Transverse colon (tissue), 3 donors: ENCODE measurements at regions not wholly inside any gene's neighbourhood (a gene's known extent, or its start where the extent isn't known, plus 50 kb on each side); places are given as distances from the start of the nearest gene placed in this dataset.

Experiments used
- EP300 ChIP-seq: sonication (generic); formaldehyde crosslinking; IDR thresholded peaks from one replicate; pipeline ENCODE4 v1.6.1; 2017; ENCODE audit warnings: antibody characterized with exemption, low read depth
- POLR2A ChIP-seq: fragments of 450-650 bp; IDR thresholded peaks from one replicate; pipeline ENCODE4 v1.6.1; 2016; ENCODE audit warnings: antibody characterized with exemption, mild to moderate bottlenecking, moderate library complexity
- TF ChIP-seq, protein P1 (sequence below), 5 experiments: fragments of 200-600 bp in 3 of 5; fragments of 450-650 bp in 2 of 5; sonication (generic) in 3 of 5; IDR thresholded peaks; 1 replicate in 2 of 5; 2 replicates in 3 of 5; pipeline ENCODE4 v1.5.1; 2016 to 2017; ENCODE audit warnings: antibody characterized with exemption in 5 of 5, inconsistent platforms in 3 of 5, mild to moderate bottlenecking in 2 of 5, moderate library complexity in 1 of 5

DNA sequence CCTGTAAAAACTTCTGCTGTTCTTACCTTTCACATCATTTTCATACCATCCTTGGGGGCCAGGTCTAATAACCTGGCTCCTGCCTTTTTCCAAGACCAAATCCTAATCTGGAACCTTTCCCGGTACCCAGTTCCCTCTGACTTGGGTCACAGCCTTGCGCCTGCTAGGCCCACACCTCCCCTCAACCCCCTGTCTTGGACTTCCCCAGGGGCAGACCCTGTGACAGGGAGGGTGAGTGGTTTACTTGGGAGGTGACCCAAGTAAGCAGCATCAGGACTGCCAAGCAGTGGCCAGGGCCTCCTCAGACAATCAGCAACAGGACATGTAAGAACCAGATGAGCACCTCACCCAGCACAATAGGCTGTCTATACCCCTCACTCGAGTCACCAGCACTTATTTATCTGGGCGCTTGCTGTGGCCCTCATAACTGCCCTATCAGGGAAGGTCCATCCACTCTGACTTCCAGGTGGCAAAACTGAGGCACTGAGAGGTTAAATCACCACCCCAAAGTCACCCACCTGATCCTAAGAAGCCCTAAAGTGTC lies 124.7 kb downstream of the MATN1 start:
- TF ChIP-seq, protein P1, sequence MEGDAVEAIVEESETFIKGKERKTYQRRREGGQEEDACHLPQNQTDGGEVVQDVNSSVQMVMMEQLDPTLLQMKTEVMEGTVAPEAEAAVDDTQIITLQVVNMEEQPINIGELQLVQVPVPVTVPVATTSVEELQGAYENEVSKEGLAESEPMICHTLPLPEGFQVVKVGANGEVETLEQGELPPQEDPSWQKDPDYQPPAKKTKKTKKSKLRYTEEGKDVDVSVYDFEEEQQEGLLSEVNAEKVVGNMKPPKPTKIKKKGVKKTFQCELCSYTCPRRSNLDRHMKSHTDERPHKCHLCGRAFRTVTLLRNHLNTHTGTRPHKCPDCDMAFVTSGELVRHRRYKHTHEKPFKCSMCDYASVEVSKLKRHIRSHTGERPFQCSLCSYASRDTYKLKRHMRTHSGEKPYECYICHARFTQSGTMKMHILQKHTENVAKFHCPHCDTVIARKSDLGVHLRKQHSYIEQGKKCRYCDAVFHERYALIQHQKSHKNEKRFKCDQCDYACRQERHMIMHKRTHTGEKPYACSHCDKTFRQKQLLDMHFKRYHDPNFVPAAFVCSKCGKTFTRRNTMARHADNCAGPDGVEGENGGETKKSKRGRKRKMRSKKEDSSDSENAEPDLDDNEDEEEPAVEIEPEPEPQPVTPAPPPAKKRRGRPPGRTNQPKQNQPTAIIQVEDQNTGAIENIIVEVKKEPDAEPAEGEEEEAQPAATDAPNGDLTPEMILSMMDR (IDR thresholded peaks at IDR 0.05): no peak
- TF ChIP-seq EP300 (no peak), POLR2A (no peak)
